Neural cell (in vitro differentiated cells): ENCODE measurements at regions not wholly inside any gene's neighbourhood (a gene's known extent, or its start where the extent isn't known, plus 50 kb on each side); places are given as distances from the start of the nearest gene placed in this dataset.

ENCODE experiments used
- H2AFZ ChIP-seq: fragments of 200-600, 300-800 bp; sonication (generic), shearing (Covaris generic); 2 replicates; pipeline ENCODE4 v1.6.0; 2014; ENCODE audit warnings: low read depth, mild to moderate bottlenecking, antibody characterized with exemption, low read length, moderate library complexity
- H3F3A ChIP-seq: fragments of 200-600 bp; shearing (Covaris generic); 2 replicates; pipeline ENCODE4 v1.6.1; 2016; ENCODE audit warnings: mild to moderate bottlenecking, moderate library complexity, mixed read lengths, antibody characterized with exemption, low read length; ENCODE audit not compliant: insufficient read depth, poor library complexity, severe bottlenecking
- H3K27ac ChIP-seq: fragments of 200-600, 300-800 bp; sonication (generic), shearing (Covaris generic); 2 replicates; pipeline ENCODE4 v1.5.1; 2014; ENCODE audit warnings: mild to moderate bottlenecking, low read length, moderate library complexity
- H3K27me3 ChIP-seq: fragments of 300-800, 200-600 bp; sonication (generic), shearing (Covaris generic); 2 replicates; pipeline ENCODE4 v1.6.0; 2014; ENCODE audit warnings: mild to moderate bottlenecking, low read depth, low read length, moderate library complexity; ENCODE audit not compliant: insufficient read depth
- H3K36me3 ChIP-seq: fragments of 300-800, 200-600 bp; sonication (generic), shearing (Covaris generic); 2 replicates; pipeline ENCODE4 v1.5.1; 2014; ENCODE audit warnings: mild to moderate bottlenecking, antibody characterized with exemption, low read length, moderate library complexity; ENCODE audit not compliant: insufficient read depth
- H3K4me2 ChIP-seq: fragments of 300-800, 200-600 bp; sonication (generic), shearing (Covaris generic); 2 replicates; pipeline ENCODE4 v1.6.0; 2014; ENCODE audit warnings: mild to moderate bottlenecking, low read length
- H3K4me3 ChIP-seq: fragments of 300-800, 200-600 bp; sonication (generic), shearing (Covaris generic); 2 replicates; pipeline ENCODE4 v1.5.1; 2014; ENCODE audit warnings: mild to moderate bottlenecking, low read length, moderate library complexity
- H3K79me2 ChIP-seq: fragments of 200-600 bp; shearing (Covaris generic); replicated peaks from 2 replicates; pipeline ENCODE4 v1.6.0; 2014; ENCODE audit warnings: mild to moderate bottlenecking, low read length, moderate library complexity; ENCODE audit not compliant: insufficient read depth
- H3K9ac ChIP-seq: fragments of 300-800, 200-600 bp; sonication (generic), shearing (Covaris generic); 2 replicates; pipeline ENCODE4 v1.6.1; 2016; ENCODE audit warnings: mild to moderate bottlenecking, low read length, mixed read lengths
- H3K9me2 ChIP-seq: fragments of 200-600 bp; shearing (Covaris generic); 2 replicates; pipeline ENCODE4 v1.6.1; 2016; ENCODE audit warnings: mild to moderate bottlenecking, low read length, mixed read lengths; ENCODE audit not compliant: insufficient read depth
- H3K9me3 ChIP-seq: fragments of 200-600, 300-800 bp; sonication (generic), shearing (Covaris generic); 2 replicates; pipeline ENCODE4 v1.6.1; 2016; ENCODE audit warnings: mild to moderate bottlenecking, mixed run types, low read length, moderate library complexity, mixed read lengths
- H4K20me1 ChIP-seq: fragments of 200-600 bp; shearing (Covaris generic); 2 replicates; pipeline ENCODE4 v1.6.1; 2016; ENCODE audit warnings: mild to moderate bottlenecking, mixed run types; ENCODE audit not compliant: insufficient read depth
- EP300 ChIP-seq: fragments of 450-650 bp; conservative IDR thresholded peaks from 2 replicates; pipeline ENCODE4 v1.6.1; 2014; ENCODE audit warnings: antibody characterized with exemption, mild to moderate bottlenecking, moderate library complexity; ENCODE audit not compliant: poor library complexity, severe bottlenecking
- EZH2 ChIP-seq: fragments of 200-600, 300-800 bp; shearing (Covaris generic), sonication (generic); IDR thresholded peaks from 2 replicates; pipeline ENCODE4 v1.6.1; 2014; ENCODE audit warnings: antibody characterized with exemption, low read length, borderline replicate concordance, mild to moderate bottlenecking; ENCODE audit not compliant: insufficient read depth, poor library complexity, severe bottlenecking
- MXI1 ChIP-seq: fragments of 450-650 bp; conservative IDR thresholded peaks from 2 replicates; pipeline ENCODE4 v1.6.1; 2014; ENCODE audit warnings: antibody characterized with exemption, mild to moderate bottlenecking; ENCODE audit not compliant: poor library complexity, severe bottlenecking
- POLR2AphosphoS5 ChIP-seq: IDR thresholded peaks from 2 replicates; pipeline ENCODE4 v1.6.1; 2012
- RAD21 ChIP-seq: fragments of 450-650 bp; conservative IDR thresholded peaks from 2 replicates; pipeline ENCODE4 v1.6.1; 2014; ENCODE audit warnings: antibody characterized with exemption, mild to moderate bottlenecking, moderate library complexity
- SMC3 ChIP-seq: fragments of 450-650 bp; conservative IDR thresholded peaks from 2 replicates; pipeline ENCODE4 v1.6.1; 2014; ENCODE audit warnings: antibody characterized with exemption, mild to moderate bottlenecking, moderate library complexity; ENCODE audit not compliant: poor library complexity
- TAF1 ChIP-seq: IDR thresholded peaks from 2 replicates; pipeline ENCODE4 v1.6.1; 2012; ENCODE audit warnings: low read depth
- TF ChIP-seq, protein P1 (sequence below): fragments of 450-650 bp; IDR thresholded peaks from 2 replicates; pipeline ENCODE4 v1.5.1; 2014; ENCODE audit warnings: antibody characterized with exemption, mild to moderate bottlenecking, moderate library complexity; ENCODE audit not compliant: poor library complexity, severe bottlenecking
- TF ChIP-seq, protein P2 (sequence below): IDR thresholded peaks from 2 replicates; pipeline ENCODE4 v1.6.1; 2012; ENCODE audit warnings: borderline replicate concordance

DNA sequence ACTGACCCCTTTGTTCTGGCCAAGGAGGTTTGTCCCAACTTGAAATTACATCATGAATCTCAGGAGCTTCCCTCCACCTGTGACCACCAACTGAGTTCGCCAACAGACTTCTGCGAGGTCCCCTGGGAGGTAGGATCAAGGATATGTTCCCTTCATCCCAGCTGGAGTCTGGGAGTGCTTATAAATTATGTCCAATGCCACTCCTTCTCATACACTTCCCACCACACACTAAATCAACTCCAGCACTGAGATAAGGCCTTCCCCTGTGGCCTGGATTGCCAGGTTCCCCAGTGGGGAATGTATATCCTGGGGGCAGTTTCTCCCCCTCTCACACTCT is 99.2 kb downstream of the RND3 start:
- Histone ChIP-seq H2AFZ (no peak overlapping the region), H3K27ac (no peak overlapping the region), H3K4me3 (no peak overlapping the region), H3K9ac (no peak overlapping the region), H3K27me3 (no peaks in the 10 kb centered on the region), H3K36me3 (no peaks in the 10 kb centered on the region), H3K9me2 (no peaks in the 10 kb centered on the region), H3F3A (peaks cover 3% of the 10 kb centered on the region), H3K9me3 (peaks cover 6% of the 10 kb centered on the region), H3K79me2 (no peaks in the 10 kb centered on the region), H4K20me1 (no peaks in the 10 kb centered on the region), H3K4me2 (no peak overlapping the region)
- no peak for TF ChIP-seq MXI1
- no peak for TF ChIP-seq EZH2
- no peak for TF ChIP-seq POLR2AphosphoS5
- no peak for TF ChIP-seq RAD21
- TF ChIP-seq, protein P1, sequence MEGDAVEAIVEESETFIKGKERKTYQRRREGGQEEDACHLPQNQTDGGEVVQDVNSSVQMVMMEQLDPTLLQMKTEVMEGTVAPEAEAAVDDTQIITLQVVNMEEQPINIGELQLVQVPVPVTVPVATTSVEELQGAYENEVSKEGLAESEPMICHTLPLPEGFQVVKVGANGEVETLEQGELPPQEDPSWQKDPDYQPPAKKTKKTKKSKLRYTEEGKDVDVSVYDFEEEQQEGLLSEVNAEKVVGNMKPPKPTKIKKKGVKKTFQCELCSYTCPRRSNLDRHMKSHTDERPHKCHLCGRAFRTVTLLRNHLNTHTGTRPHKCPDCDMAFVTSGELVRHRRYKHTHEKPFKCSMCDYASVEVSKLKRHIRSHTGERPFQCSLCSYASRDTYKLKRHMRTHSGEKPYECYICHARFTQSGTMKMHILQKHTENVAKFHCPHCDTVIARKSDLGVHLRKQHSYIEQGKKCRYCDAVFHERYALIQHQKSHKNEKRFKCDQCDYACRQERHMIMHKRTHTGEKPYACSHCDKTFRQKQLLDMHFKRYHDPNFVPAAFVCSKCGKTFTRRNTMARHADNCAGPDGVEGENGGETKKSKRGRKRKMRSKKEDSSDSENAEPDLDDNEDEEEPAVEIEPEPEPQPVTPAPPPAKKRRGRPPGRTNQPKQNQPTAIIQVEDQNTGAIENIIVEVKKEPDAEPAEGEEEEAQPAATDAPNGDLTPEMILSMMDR: no peak
- no peak for TF ChIP-seq EP300

DNA sequence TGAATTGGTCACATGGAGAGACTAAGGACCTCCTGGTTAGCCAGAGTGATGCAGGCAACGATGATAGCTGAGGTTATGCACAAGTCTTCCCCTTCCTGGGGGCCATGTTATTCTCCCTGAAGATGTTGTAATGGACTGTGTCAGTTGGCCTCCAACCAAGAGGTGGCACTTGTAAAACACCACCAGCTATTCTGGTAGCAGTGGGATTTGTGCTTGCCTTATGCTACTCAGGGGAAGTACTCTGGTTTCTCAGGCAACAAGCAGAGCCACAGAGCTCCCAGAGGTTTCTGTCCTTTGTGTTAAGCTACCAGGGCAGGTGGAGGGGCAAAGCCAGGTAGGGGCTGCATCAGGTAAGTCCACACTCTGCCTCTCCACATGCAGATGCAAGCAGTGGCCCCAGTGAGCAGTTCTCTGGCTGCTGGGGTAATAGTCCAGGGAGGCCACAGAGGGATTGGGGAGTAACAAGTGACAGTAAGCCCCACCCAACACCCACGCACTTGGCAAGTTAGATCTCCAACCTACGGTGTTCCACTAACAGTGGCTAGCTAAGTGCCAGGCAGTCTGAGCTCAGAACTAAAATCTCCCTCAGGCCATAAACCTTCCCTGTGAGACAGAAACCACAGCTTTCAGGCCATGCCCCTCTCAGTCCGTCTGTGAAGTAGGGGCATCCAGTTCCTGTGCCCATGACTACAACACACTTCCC is 99.7 kb downstream of the RND3 start:
- Histone ChIP-seq H3K36me3 (no peaks in the 10 kb centered on the region), H3K27me3 (no peaks in the 10 kb centered on the region), H4K20me1 (no peaks in the 10 kb centered on the region), H3K79me2 (no peaks in the 10 kb centered on the region), H3F3A (peaks cover 3% of the 10 kb centered on the region), H3K4me3 (no peak overlapping the region), H2AFZ (no peak overlapping the region), H3K9ac (no peak overlapping the region), H3K27ac (no peak overlapping the region), H3K9me2 (no peaks in the 10 kb centered on the region), H3K4me2 (no peak overlapping the region), H3K9me3 (peaks cover 6% of the 10 kb centered on the region)
- TF ChIP-seq RAD21 (no peak), SMC3 (no peak), EP300 (no peak), TAF1 (no peak), EZH2 (no peak), MXI1 (no peak), POLR2AphosphoS5 (no peak)
- TF ChIP-seq, protein P1: no peak
- TF ChIP-seq, protein P2, sequence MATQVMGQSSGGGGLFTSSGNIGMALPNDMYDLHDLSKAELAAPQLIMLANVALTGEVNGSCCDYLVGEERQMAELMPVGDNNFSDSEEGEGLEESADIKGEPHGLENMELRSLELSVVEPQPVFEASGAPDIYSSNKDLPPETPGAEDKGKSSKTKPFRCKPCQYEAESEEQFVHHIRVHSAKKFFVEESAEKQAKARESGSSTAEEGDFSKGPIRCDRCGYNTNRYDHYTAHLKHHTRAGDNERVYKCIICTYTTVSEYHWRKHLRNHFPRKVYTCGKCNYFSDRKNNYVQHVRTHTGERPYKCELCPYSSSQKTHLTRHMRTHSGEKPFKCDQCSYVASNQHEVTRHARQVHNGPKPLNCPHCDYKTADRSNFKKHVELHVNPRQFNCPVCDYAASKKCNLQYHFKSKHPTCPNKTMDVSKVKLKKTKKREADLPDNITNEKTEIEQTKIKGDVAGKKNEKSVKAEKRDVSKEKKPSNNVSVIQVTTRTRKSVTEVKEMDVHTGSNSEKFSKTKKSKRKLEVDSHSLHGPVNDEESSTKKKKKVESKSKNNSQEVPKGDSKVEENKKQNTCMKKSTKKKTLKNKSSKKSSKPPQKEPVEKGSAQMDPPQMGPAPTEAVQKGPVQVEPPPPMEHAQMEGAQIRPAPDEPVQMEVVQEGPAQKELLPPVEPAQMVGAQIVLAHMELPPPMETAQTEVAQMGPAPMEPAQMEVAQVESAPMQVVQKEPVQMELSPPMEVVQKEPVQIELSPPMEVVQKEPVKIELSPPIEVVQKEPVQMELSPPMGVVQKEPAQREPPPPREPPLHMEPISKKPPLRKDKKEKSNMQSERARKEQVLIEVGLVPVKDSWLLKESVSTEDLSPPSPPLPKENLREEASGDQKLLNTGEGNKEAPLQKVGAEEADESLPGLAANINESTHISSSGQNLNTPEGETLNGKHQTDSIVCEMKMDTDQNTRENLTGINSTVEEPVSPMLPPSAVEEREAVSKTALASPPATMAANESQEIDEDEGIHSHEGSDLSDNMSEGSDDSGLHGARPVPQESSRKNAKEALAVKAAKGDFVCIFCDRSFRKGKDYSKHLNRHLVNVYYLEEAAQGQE: no peak
